Stomach smooth muscle (tissue), 2 donors: ENCODE measurements at regions not wholly inside any gene's neighbourhood (a gene's known extent, or its start where the extent isn't known, plus 50 kb on each side); places are given as distances from the start of the nearest gene placed in this dataset.

Experiments
- H3K27ac ChIP-seq: one replicate; pipeline ENCODE4 v1.7.0; 2013; ENCODE audit warnings: mild to moderate bottlenecking, low read length, inconsistent platforms
- H3K27me3 ChIP-seq, 2 donors: one replicate each; pipeline ENCODE4 v1.7.0; 2013; ENCODE audit warnings: low read length in 2 of 2; ENCODE audit not compliant: insufficient read depth in 2 of 2, control insufficient read depth in 1 of 2
- H3K36me3 ChIP-seq, 2 donors: one replicate each; pipeline ENCODE4 v1.7.0; 2013; ENCODE audit warnings: low read length in 2 of 2; ENCODE audit not compliant: control insufficient read depth in 2 of 2, insufficient read depth in 2 of 2
- H3K4me1 ChIP-seq: one replicate; pipeline ENCODE4 v1.7.0; 2013; ENCODE audit warnings: low read length; ENCODE audit not compliant: control insufficient read depth, insufficient read depth
- H3K4me3 ChIP-seq, 2 donors: one replicate each; pipeline ENCODE4 v1.7.0; 2013; ENCODE audit warnings: low read length in 2 of 2
- H3K9ac ChIP-seq, 2 donors: one replicate each; pipeline ENCODE4 v1.7.0; 2013; ENCODE audit warnings: low read length in 2 of 2, mild to moderate bottlenecking in 1 of 2
- H3K9me3 ChIP-seq, 2 donors: one replicate each; pipeline ENCODE4 v1.7.0; 2013; ENCODE audit warnings: low read length in 2 of 2; ENCODE audit not compliant: control insufficient read depth in 2 of 2
- donor health status: healthy.
- donor health status: Pancreatic carcinoma.

DNA sequence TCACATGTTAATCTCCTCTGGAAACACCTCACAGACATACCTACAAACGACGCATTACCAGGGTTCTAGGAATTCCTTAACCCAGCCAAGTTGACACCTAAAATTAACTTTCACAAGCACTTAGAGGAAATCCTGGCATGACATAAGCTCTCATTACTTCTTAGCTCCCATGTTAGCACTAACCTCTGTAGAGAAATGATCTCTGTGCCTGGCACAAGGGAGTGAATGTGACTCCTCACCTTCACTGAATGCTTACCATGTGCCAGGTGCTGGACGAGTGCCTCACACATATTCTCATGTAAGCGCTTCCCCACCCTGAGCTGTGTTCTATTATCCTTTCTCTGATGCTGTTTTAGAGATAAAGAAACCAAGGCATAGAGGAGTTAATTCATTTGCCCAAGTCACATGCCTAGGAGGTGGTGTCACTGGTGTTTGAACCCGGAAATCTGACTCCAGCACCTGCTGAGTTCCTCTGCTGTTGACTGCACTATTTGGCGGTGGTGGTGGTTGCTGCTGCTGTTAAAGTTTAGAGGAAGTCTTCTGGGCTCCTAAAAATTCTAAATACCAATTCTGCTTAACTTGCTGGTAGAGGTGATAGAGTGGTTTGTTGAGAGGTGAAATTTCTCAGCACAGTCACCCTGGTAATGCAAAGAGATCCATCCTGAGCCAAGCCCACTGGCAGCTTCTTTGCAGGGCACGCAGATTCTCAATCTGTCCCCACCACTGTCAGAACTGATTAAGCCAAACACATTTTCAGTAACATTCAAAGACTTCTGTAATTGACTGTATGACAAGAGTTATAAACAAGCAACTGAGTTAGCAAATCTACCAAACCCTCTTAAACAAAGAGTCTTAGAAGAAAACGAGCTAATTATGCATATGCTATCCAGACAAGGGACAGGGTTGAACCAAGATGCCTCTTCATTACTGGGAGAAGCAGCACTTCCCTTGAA lies 200.3 kb downstream of the CMPK2 start:
- H3K9ac ChIP-seq: no peak overlapping the region
- no peaks in the 10 kb centered on the region for H3K4me1 ChIP-seq
- no peak overlapping the region for H3K27ac ChIP-seq
- H3K4me3 ChIP-seq: no peak overlapping the region
- no peaks in the 10 kb centered on the region for H3K27me3 ChIP-seq
- no peaks in the 10 kb centered on the region for H3K36me3 ChIP-seq
- H3K9me3 ChIP-seq: no peaks in the 10 kb centered on the region

DNA sequence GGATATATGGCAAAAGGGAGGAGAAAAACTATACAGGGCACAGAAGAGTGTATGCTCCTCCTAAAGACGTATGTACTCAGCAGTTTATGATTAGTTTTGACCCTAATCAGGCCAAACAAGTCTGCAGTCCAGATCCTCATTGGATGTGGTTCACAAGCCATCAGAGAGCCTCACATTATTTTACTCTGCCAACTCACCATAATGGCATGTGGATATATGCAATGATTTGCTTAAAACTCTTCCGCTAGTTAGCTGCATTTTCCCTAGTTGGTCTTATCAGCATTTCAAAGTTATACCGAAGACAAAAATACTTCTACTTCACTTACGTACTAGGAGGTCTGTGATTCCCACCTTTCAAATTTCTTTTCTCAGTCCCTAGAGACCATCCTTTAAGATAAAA lies 198.4 kb downstream of the CMPK2 start:
- H3K27me3 ChIP-seq: no peaks in the 10 kb centered on the region
- H3K9ac ChIP-seq: no peak overlapping the region
- no peak overlapping the region for H3K27ac ChIP-seq
- H3K36me3 ChIP-seq: no peaks in the 10 kb centered on the region
- no peaks in the 10 kb centered on the region for H3K9me3 ChIP-seq
- no peak overlapping the region for H3K4me3 ChIP-seq
- H3K4me1 ChIP-seq: no peaks in the 10 kb centered on the region

DNA sequence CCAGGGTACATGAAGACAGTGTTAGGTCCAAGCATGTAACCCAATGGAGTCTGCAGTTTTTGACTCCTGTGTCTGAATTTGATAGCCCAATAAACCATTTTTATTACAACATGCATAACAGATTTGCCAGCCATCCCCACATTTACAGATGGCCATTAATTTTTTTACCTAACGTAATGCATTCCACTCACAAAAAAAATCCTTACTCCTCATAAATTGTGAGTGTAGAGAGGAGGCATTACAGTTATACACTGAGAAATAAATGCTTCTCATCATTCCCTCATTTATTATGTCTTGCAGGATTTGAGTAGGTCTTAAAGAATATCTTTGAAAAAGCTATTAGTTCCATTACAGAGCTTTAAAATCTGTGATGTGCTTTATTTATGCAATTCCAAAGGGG lies 193.8 kb downstream of the CMPK2 start:
- no peak overlapping the region for H3K4me3 ChIP-seq
- H3K4me1 ChIP-seq: no peaks in the 10 kb centered on the region
- H3K27ac ChIP-seq: no peak overlapping the region
- H3K9ac ChIP-seq: no peak overlapping the region
- no peaks in the 10 kb centered on the region for H3K27me3 ChIP-seq
- H3K9me3 ChIP-seq: no peaks in the 10 kb centered on the region
- H3K36me3 ChIP-seq: no peaks in the 10 kb centered on the region

DNA sequence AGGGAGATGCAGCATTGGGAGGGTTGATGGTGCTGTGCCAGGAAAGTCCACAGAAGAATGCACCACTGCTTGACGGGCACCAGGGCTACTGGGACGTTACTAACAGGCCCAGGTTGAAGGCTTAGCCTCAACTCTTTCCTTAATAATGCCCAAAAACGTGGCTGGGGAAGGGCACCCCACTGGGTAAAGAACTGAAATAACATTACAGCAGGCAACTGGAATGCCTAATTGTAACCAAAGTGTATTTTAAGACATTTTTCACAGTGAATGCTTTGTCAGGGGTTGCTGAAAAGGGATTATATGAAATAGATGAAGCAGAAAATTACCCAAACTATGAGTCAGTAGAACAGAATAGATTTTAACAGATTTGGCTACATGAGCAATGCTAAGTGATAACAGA lies 191.3 kb downstream of the CMPK2 start:
- Histone ChIP-seq H3K4me1 (no peaks in the 10 kb centered on the region), H3K9me3 (no peaks in the 10 kb centered on the region), H3K36me3 (no peaks in the 10 kb centered on the region), H3K27me3 (no peaks in the 10 kb centered on the region), H3K9ac (no peak overlapping the region), H3K4me3 (no peak overlapping the region), H3K27ac (no peak overlapping the region)

GRCh38 chr2:6675791-6676190 lies 189.9 kb downstream of the CMPK2 start:
- no peak overlapping the region for H3K4me3 ChIP-seq
- H3K9ac ChIP-seq: no peak overlapping the region
- H3K36me3 ChIP-seq: no peaks in the 10 kb centered on the region
- H3K9me3 ChIP-seq: no peaks in the 10 kb centered on the region
- H3K4me1 ChIP-seq: no peaks in the 10 kb centered on the region
- no peaks in the 10 kb centered on the region for H3K27me3 ChIP-seq
- no peak overlapping the region for H3K27ac ChIP-seq

GRCh38 chr2:6676241-6676640 lies 189.5 kb downstream of the CMPK2 start:
- no peaks in the 10 kb centered on the region for H3K9me3 ChIP-seq
- no peak overlapping the region for H3K27ac ChIP-seq

GRCh38 chr2:6676776-6677175 lies 188.9 kb downstream of the CMPK2 start:
- Histone ChIP-seq H3K9me3 (no peaks in the 10 kb centered on the region), H3K27ac (no peak overlapping the region), H3K4me3 (no peak overlapping the region), H3K36me3 (no peaks in the 10 kb centered on the region), H3K9ac (no peak overlapping the region), H3K27me3 (no peaks in the 10 kb centered on the region), H3K4me1 (no peaks in the 10 kb centered on the region)

More at GRCh38 chr2:6676241-6676640, 189.5 kb downstream of the CMPK2 start:
- H3K4me3 ChIP-seq: no peak overlapping the region
- no peaks in the 10 kb centered on the region for H3K4me1 ChIP-seq
- H3K9ac ChIP-seq: no peak overlapping the region
- H3K36me3 ChIP-seq: no peaks in the 10 kb centered on the region
- no peaks in the 10 kb centered on the region for H3K27me3 ChIP-seq

DNA sequence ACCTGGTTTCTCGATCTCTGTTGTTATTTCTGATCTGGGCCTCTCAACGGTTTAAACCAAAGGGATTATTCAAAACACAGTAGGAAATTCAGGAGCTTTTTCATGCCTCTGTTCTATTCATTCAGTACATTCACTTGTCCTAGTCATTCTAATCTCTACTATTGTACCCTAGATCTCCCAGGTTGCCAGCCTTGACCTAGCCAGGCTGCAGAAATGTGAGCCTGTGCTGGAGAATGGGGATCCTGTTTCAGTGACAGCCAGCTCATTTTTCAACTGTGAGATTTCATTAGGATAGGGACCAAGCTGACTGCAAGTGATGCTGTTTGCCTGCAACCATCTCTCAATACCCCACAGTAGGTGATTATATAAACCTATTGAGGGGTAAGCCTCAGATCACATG lies 186.2 kb downstream of the CMPK2 start:
- Histone ChIP-seq H3K9me3 (no peaks in the 10 kb centered on the region), H3K27me3 (no peaks in the 10 kb centered on the region), H3K27ac (no peak overlapping the region), H3K4me1 (no peaks in the 10 kb centered on the region), H3K4me3 (no peak overlapping the region), H3K36me3 (no peaks in the 10 kb centered on the region), H3K9ac (no peak overlapping the region)

GRCh38 chr2:6683516-6683915 lies 182.2 kb downstream of the CMPK2 start:
- Histone ChIP-seq H3K4me3 (no peak overlapping the region), H3K4me1 (no peaks in the 10 kb centered on the region), H3K27ac (no peak overlapping the region), H3K9ac (no peak overlapping the region), H3K27me3 (no peaks in the 10 kb centered on the region), H3K36me3 (no peaks in the 10 kb centered on the region), H3K9me3 (peaks cover 0 to 5% of the 10 kb centered on the region in 2 donors)

DNA sequence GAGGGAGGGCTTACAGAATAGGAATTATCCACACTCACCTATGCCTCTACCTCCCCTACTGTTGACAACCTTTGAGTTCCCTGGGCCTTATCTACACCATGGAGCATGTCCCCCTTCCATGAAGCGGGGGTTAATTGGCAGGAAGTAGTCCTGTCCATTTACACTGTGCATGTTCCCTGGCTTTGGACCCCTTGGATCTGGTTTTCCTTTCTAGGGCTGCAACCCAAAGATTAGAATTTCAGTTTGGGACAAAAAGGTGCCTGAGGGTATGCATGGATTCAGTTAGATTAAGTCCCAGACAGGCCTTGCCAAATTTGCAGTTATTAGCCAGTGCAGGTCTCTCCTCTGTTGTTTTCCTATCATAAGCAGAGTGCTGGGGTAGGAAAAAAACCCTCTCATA lies 180.3 kb downstream of the CMPK2 start:
- no peaks in the 10 kb centered on the region for H3K27me3 ChIP-seq
- H3K27ac ChIP-seq: no peak overlapping the region
- H3K4me3 ChIP-seq: no peak overlapping the region

DNA sequence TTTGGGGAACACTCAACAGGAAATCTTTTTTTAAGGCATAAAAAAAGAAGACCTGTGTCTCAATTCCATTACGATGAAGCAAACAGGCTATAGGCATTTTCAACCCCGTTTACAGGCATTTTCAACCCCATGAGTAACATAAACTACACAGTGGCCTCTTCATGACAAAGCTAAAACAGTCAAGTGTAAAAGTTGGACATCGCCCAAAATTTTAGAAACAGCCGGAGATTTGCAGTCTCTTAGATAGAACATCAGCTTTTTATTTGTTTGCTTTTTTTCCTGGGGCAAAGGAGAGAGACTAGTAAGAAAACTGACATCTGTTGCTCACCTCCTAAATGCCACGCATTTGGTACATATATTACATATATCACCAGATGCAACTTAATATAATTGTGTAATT lies 173.7 kb downstream of the CMPK2 start:
- Histone ChIP-seq H3K9me3 (peaks cover 0 to 3% of the 10 kb centered on the region in 2 donors), H3K36me3 (no peaks in the 10 kb centered on the region), H3K4me1 (no peaks in the 10 kb centered on the region), H3K9ac (no peak overlapping the region), H3K27me3 (no peaks in the 10 kb centered on the region), H3K27ac (no peak overlapping the region), H3K4me3 (no peak overlapping the region)

More for the DNA sequence above, 180.3 kb downstream of the CMPK2 start:
- H3K9me3 ChIP-seq: peaks cover 0 to 5% of the 10 kb centered on the region in 2 donors
- no peaks in the 10 kb centered on the region for H3K36me3 ChIP-seq
- no peak overlapping the region for H3K9ac ChIP-seq
- H3K4me1 ChIP-seq: no peaks in the 10 kb centered on the region
